ENCODE measurements at regions not wholly inside any gene's neighbourhood (a gene's known extent, or its start where the extent isn't known, plus 50 kb on each side); places are given as distances from the start of the nearest gene placed in this dataset.

GRCh38 chr6:14475306-14475705 lies 357.7 kb downstream of the CD83 start:
- TF ChIP-seq CCDC6 (CRISPR knock-in tag; IDR thresholded peaks at IDR 0.05), result no peak
- no peak for TF ChIP-seq REST (IDR thresholded peaks at IDR 0.05; ENCODE audit: borderline replicate concordance in 1 of 2, low read depth in 1 of 2, low read length in 2 of 2)
- no peak for TF ChIP-seq ZNF672 (CRISPR knock-in tag; IDR thresholded peaks at IDR 0.05)
- no peak for TF ChIP-seq CTCF (CRISPR knock-in tag; IDR thresholded peaks at IDR 0.05)
- no peak for TF ChIP-seq USF2 (IDR thresholded peaks at IDR 0.05; ENCODE audit: low read depth, low read length)
- TF ChIP-seq USF2 (CRISPR knock-in tag; IDR thresholded peaks at IDR 0.05; ENCODE audit: borderline replicate concordance), result no peak
- no peak for TF ChIP-seq POLR2AphosphoS5 (IDR thresholded peaks at IDR 0.05; ENCODE audit: low read depth, low read length)
- TF ChIP-seq POLR2A (IDR thresholded peaks at IDR 0.05; ENCODE audit: insufficient read depth in 1 of 2, low read depth in 2 of 2, low read length in 2 of 2), result no peak
- TF ChIP-seq ZNF790 (CRISPR knock-in tag; IDR thresholded peaks at IDR 0.05; ENCODE audit: borderline replicate concordance), result no peak
- no peak for TF ChIP-seq PBX3 (CRISPR knock-in tag; IDR thresholded peaks at IDR 0.05; ENCODE audit: borderline replicate concordance)
- no peak for TF ChIP-seq RXRA (CRISPR knock-in tag; IDR thresholded peaks at IDR 0.05)
- no peak for TF ChIP-seq KDM5A (IDR thresholded peaks at IDR 0.05; ENCODE audit: borderline replicate concordance, low read length)
- TF ChIP-seq ZBTB25 (CRISPR knock-in tag; IDR thresholded peaks at IDR 0.05), result no peak
- no peak for TF ChIP-seq GABPB1 (CRISPR knock-in tag; IDR thresholded peaks at IDR 0.05)

Data from HepG2 (cell line).